Astrocyte (in vitro differentiated cells and primary cell): ENCODE measurements at regions not wholly inside any gene's neighbourhood (a gene's known extent, or its start where the extent isn't known, plus 50 kb on each side); places are given as distances from the start of the nearest gene placed in this dataset.

ENCODE experiments used
- CTCF ChIP-seq: IDR thresholded peaks from 2 replicates; pipeline ENCODE4 v1.5.1; 2011; ENCODE audit warnings: low read depth, mild to moderate bottlenecking, inconsistent platforms, low read length, moderate library complexity; ENCODE audit not compliant: insufficient read depth
- EZH2 ChIP-seq: IDR thresholded peaks from 2 replicates; pipeline ENCODE4 v1.6.1; 2012; ENCODE audit warnings: mild to moderate bottlenecking, low read length, inconsistent platforms; ENCODE audit not compliant: insufficient read depth

- TF ChIP-seq CTCF: no peak
- TF ChIP-seq EZH2: no peak
Measured at GRCh38 chr3:28936154-28936553, 344.7 kb upstream of the RBMS3 start.
